WTC11 (cell line): ENCODE measurements at regions not wholly inside any gene's neighbourhood (a gene's known extent, or its start where the extent isn't known, plus 50 kb on each side); places are given as distances from the start of the nearest gene placed in this dataset.

ENCODE experiments used
- ATAC-seq: fragments of 200-7000 bp; cut with Tn5 transposase; 2 replicates; pipeline ENCODE4 v1.10.0; 2021; ENCODE audit warnings: mild to moderate bottlenecking, moderate library complexity
- CTCF ChIA-PET: fragments of 300-600 bp; sonication (Branson Sonifier 250); formaldehyde crosslinking; loops from one replicate; lab custom pipeline; 2021; ENCODE audit warnings: antibody characterized with exemption; lab: Charles Lee
- POLR2A ChIA-PET: fragments of 350-600 bp; sonication (Branson Sonifier 250); formaldehyde crosslinking; loops from one replicate; lab custom pipeline; 2021; ENCODE audit warnings: antibody characterized with exemption; lab: Charles Lee
- DNase-seq: peaks from one replicate; pipeline ENCODE4 v3.0.0; 2021; ENCODE audit warnings: low spot score
- H3K27ac Mint-ChIP-seq: 2 replicates; pipeline ENCODE4 v1.8.0; 2021; ENCODE audit warnings: mixed read lengths
- H3K27me3 Mint-ChIP-seq: 2 replicates; pipeline ENCODE4 v1.8.0; 2021; ENCODE audit warnings: low read depth, mild to moderate bottlenecking, moderate library complexity, mixed read lengths
- H3K36me3 Mint-ChIP-seq: 2 replicates; pipeline ENCODE4 v1.8.0; 2021; ENCODE audit warnings: mixed read lengths
- H3K4me1 Mint-ChIP-seq: 2 replicates; pipeline ENCODE4 v1.8.0; 2022; ENCODE audit warnings: mixed read lengths
- H3K4me3 Mint-ChIP-seq: 2 replicates; pipeline ENCODE4 v1.8.0; 2021; ENCODE audit warnings: mild to moderate bottlenecking, moderate library complexity, mixed read lengths
- H3K9me3 Mint-ChIP-seq: 2 replicates; pipeline ENCODE4 v1.8.0; 2021; ENCODE audit warnings: mixed read lengths
- ATF3 ChIP-seq: sonication (generic); formaldehyde crosslinking; conservative IDR thresholded peaks from 2 replicates; pipeline ENCODE4 v1.8.1; 2022; ENCODE audit warnings: mild to moderate bottlenecking, missing genetic modification reagents
- CBFB ChIP-seq: sonication (generic); formaldehyde crosslinking; IDR thresholded peaks from 2 replicates; pipeline ENCODE4 v1.8.1; 2022; ENCODE audit warnings: mild to moderate bottlenecking, low read depth, missing genetic modification reagents
- FOXP4 ChIP-seq: sonication (generic); formaldehyde crosslinking; IDR thresholded peaks from 2 replicates; pipeline ENCODE4 v1.8.0; 2022; ENCODE audit warnings: mild to moderate bottlenecking, missing genetic modification reagents
- MXD4 ChIP-seq: fragments of 250-450 bp; sonication (Bioruptor Pico); IDR thresholded peaks from 2 replicates; pipeline ENCODE4 v1.8.0; 2021; ENCODE audit warnings: mild to moderate bottlenecking, moderate library complexity, borderline replicate concordance
- NFATC4 ChIP-seq: fragments of 250-450 bp; sonication (Bioruptor Pico); IDR thresholded peaks from 2 replicates; pipeline ENCODE4 v1.9.0; 2021; ENCODE audit warnings: mild to moderate bottlenecking
- NFYB ChIP-seq: sonication (generic); formaldehyde crosslinking; conservative IDR thresholded peaks from 2 replicates; pipeline ENCODE4 v1.8.0; 2022; ENCODE audit warnings: low read depth, missing genetic modification reagents
- NR2C2 ChIP-seq: sonication (generic); formaldehyde crosslinking; IDR thresholded peaks from 2 replicates; pipeline ENCODE4 v1.8.0; 2022; ENCODE audit warnings: mild to moderate bottlenecking, missing genetic modification reagents
- NR3C1 ChIP-seq: sonication (generic); formaldehyde crosslinking; conservative IDR thresholded peaks from 2 replicates; pipeline ENCODE4 v1.8.1; 2023; ENCODE audit warnings: low read depth, mild to moderate bottlenecking, missing genetic modification reagents
- USF1 ChIP-seq: sonication (generic); formaldehyde crosslinking; IDR thresholded peaks from 2 replicates; pipeline ENCODE4 v1.8.0; 2022; ENCODE audit warnings: mild to moderate bottlenecking, missing genetic modification reagents
- ZNF121 ChIP-seq: sonication (generic); formaldehyde crosslinking; IDR thresholded peaks from 2 replicates; pipeline ENCODE4 v1.8.0; 2023; ENCODE audit warnings: missing genetic modification reagents
- ZNF219 ChIP-seq: sonication (generic); formaldehyde crosslinking; IDR thresholded peaks from 2 replicates; pipeline ENCODE4 v1.8.0; 2023; ENCODE audit warnings: missing genetic modification reagents, mild to moderate bottlenecking, borderline replicate concordance
- ZNF263 ChIP-seq: sonication (generic); formaldehyde crosslinking; IDR thresholded peaks from 2 replicates; pipeline ENCODE4 v1.8.1; 2022; ENCODE audit warnings: low read depth, mild to moderate bottlenecking, moderate library complexity, missing genetic modification reagents
- ZNF317 ChIP-seq: sonication (generic); formaldehyde crosslinking; IDR thresholded peaks from 2 replicates; pipeline ENCODE4 v1.8.1; 2023; ENCODE audit warnings: low read depth, mild to moderate bottlenecking, moderate library complexity, missing genetic modification reagents, borderline replicate concordance
- TF ChIP-seq, protein P1 (sequence below): fragments of 250-450 bp; sonication (Bioruptor Pico); IDR thresholded peaks from 2 replicates; pipeline ENCODE4 v1.9.0; 2021; ENCODE audit warnings: mild to moderate bottlenecking, borderline replicate concordance
- TF ChIP-seq, protein P2 (sequence below): fragments of 250-450 bp; sonication (Bioruptor Pico); IDR thresholded peaks from 2 replicates; pipeline ENCODE4 v1.8.0; 2021; ENCODE audit warnings: mild to moderate bottlenecking
- TF ChIP-seq, protein P3 (sequence below): fragments of 250-450 bp; sonication (Bioruptor Pico); conservative IDR thresholded peaks from 2 replicates; pipeline ENCODE4 v1.9.0; 2021; ENCODE audit warnings: mild to moderate bottlenecking

GRCh38 chr16:86074651-86075487 is 175.9 kb downstream of the IRF8 start (continued):
- TF ChIP-seq, protein P1, sequence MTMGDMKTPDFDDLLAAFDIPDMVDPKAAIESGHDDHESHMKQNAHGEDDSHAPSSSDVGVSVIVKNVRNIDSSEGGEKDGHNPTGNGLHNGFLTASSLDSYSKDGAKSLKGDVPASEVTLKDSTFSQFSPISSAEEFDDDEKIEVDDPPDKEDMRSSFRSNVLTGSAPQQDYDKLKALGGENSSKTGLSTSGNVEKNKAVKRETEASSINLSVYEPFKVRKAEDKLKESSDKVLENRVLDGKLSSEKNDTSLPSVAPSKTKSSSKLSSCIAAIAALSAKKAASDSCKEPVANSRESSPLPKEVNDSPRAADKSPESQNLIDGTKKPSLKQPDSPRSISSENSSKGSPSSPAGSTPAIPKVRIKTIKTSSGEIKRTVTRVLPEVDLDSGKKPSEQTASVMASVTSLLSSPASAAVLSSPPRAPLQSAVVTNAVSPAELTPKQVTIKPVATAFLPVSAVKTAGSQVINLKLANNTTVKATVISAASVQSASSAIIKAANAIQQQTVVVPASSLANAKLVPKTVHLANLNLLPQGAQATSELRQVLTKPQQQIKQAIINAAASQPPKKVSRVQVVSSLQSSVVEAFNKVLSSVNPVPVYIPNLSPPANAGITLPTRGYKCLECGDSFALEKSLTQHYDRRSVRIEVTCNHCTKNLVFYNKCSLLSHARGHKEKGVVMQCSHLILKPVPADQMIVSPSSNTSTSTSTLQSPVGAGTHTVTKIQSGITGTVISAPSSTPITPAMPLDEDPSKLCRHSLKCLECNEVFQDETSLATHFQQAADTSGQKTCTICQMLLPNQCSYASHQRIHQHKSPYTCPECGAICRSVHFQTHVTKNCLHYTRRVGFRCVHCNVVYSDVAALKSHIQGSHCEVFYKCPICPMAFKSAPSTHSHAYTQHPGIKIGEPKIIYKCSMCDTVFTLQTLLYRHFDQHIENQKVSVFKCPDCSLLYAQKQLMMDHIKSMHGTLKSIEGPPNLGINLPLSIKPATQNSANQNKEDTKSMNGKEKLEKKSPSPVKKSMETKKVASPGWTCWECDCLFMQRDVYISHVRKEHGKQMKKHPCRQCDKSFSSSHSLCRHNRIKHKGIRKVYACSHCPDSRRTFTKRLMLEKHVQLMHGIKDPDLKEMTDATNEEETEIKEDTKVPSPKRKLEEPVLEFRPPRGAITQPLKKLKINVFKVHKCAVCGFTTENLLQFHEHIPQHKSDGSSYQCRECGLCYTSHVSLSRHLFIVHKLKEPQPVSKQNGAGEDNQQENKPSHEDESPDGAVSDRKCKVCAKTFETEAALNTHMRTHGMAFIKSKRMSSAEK (CRISPR knock-in tag): no peak
- TF ChIP-seq NR3C1 (CRISPR knock-in tag): no peak
- no peak for TF ChIP-seq NR2C2 (CRISPR knock-in tag)
- TF ChIP-seq, protein P2, sequence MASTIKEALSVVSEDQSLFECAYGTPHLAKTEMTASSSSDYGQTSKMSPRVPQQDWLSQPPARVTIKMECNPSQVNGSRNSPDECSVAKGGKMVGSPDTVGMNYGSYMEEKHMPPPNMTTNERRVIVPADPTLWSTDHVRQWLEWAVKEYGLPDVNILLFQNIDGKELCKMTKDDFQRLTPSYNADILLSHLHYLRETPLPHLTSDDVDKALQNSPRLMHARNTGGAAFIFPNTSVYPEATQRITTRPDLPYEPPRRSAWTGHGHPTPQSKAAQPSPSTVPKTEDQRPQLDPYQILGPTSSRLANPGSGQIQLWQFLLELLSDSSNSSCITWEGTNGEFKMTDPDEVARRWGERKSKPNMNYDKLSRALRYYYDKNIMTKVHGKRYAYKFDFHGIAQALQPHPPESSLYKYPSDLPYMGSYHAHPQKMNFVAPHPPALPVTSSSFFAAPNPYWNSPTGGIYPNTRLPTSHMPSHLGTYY (CRISPR knock-in tag): no peak
- no peak for TF ChIP-seq ATF3 (CRISPR knock-in tag)
- no peak for TF ChIP-seq MXD4 (CRISPR knock-in tag)
- no peak for TF ChIP-seq ZNF317
- TF ChIP-seq, protein P3, sequence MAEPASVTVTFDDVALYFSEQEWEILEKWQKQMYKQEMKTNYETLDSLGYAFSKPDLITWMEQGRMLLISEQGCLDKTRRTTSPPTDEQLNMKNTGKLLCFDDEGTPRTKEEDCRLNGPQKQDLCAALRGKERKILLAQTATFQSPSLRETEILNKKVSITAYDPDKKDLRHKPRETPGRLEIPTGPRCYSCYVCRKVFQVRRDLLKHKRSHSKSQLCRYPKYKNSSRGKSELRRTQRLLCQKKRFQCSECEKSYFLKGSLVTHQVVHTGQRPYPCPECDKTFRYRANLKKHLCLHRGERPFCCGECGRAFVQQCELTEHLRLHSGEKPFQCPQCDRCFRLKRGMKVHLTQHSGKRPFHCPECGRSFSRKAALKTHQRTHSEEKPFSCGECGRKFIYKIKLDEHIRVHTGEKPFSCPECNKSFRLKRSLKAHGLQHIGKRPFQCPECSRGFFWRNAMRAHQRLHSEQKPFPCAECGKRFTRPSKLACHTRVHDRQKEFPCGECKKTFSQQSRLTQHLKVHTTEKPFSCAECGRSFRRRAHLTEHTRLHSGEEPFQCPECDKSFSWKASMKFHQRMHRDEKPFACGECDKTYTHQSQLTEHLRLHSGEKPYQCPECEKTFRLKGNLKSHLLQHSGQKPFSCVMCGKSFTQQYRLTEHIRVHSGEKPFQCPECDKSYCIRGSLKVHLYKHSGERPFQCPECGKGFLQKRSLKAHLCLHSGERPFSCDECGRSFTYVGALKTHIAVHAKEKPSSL: no peak
- TF ChIP-seq ZNF121 (CRISPR knock-in tag): no peak
- no peak for TF ChIP-seq FOXP4 (CRISPR knock-in tag)
- TF ChIP-seq NFYB (CRISPR knock-in tag): no peak
- no peak for TF ChIP-seq ZNF263 (CRISPR knock-in tag)
- TF ChIP-seq, all 79 proteins: peak for 0

DNA sequence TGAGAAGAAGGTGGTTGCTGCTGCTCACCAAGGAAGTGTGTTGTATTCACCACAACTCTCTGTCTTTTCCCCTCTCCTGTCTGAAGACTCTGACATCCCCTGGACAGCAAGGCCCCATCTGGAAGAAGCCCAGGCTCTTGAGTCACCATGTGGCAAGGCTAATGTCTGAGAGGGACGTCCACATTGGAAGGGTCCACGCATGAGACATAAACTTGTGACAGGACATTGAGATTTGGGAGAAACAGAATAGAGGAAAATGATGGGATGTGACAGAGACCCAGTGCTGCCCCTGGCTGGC is 176.5 kb downstream of the IRF8 start:
- ATAC-seq: no peak
- no peak for DNase-seq

More for the DNA sequence above, 176.5 kb downstream of the IRF8 start:
- TF ChIP-seq CBFB (no peak), USF1 (CRISPR knock-in tag) (no peak), NR2C2 (CRISPR knock-in tag) (no peak), NFYB (CRISPR knock-in tag) (no peak), ZNF219 (CRISPR knock-in tag) (no peak), NFATC4 (no peak)
- TF ChIP-seq, protein P1 (CRISPR knock-in tag): no peak
- no peaks in the 10 kb centered on the region for H3K9me3 Mint-ChIP-seq
- H3K27me3 Mint-ChIP-seq: no peaks in the 10 kb centered on the region
- peaks cover 10% of the 10 kb centered on the region for H3K4me1 Mint-ChIP-seq
- ChIA-PET CTCF (no interaction called here), POLR2A (no interaction called here)
- no peak overlapping the region for H3K4me3 Mint-ChIP-seq
- H3K27ac Mint-ChIP-seq: no peak overlapping the region
- no peaks in the 10 kb centered on the region for H3K36me3 Mint-ChIP-seq
